ENCODE measurements at regions not wholly inside any gene's neighbourhood (a gene's known extent, or its start where the extent isn't known, plus 50 kb on each side); places are given as distances from the start of the nearest gene placed in this dataset.

GRCh38 chr4:138611017-138611416 lies 368.9 kb upstream of the SLC7A11 start:
- Histone ChIP-seq H3K4me3 (ENCODE audit: low read length) (no peak overlapping the region), H3K4me2 (ENCODE audit: low read length) (no peak overlapping the region), H3K9me2 (replicated peaks; ENCODE audit: control insufficient read depth, low read length) (no peaks in the 10 kb centered on the region), H3K36me3 (ENCODE audit: control insufficient read depth, low read length) (no peaks in the 10 kb centered on the region), H3K4me1 (ENCODE audit: control insufficient read depth, low read length) (no peaks in the 10 kb centered on the region), H3K27me3 (ENCODE audit: control insufficient read depth, low read length) (no peaks in the 10 kb centered on the region), H3K9me3 (ENCODE audit: control insufficient read depth, insufficient read depth, low read length) (no peaks in the 10 kb centered on the region), H4K20me1 (ENCODE audit: control insufficient read depth, insufficient read depth, low read depth, low read length) (no peaks in the 10 kb centered on the region), H3K27ac (ENCODE audit: low read depth, low read length) (no peak overlapping the region), H3K79me2 (ENCODE audit: control insufficient read depth, low read length) (no peaks in the 10 kb centered on the region), H3F3A (ENCODE audit: control insufficient read depth, insufficient read depth) (no peaks in the 10 kb centered on the region)
- no peak for TF ChIP-seq EZH2phosphoT487 (IDR thresholded peaks at IDR 0.05; ENCODE audit: borderline replicate concordance, low read length)
- no peak for TF ChIP-seq CTCF (IDR thresholded peaks at IDR 0.05; ENCODE audit: low read depth, low read length, poor library complexity, severe bottlenecking)

GRCh38 chr4:138609943-138610350 lies 367.8 kb upstream of the SLC7A11 start:
- Histone ChIP-seq H3K9me2 (replicated peaks; ENCODE audit: control insufficient read depth, low read length) (no peaks in the 10 kb centered on the region), H3K4me2 (ENCODE audit: low read length) (no peak overlapping the region), H3K36me3 (ENCODE audit: control insufficient read depth, low read length) (no peaks in the 10 kb centered on the region), H3K27ac (ENCODE audit: low read depth, low read length) (no peak overlapping the region), H4K20me1 (ENCODE audit: control insufficient read depth, insufficient read depth, low read depth, low read length) (no peaks in the 10 kb centered on the region), H3K4me1 (ENCODE audit: control insufficient read depth, low read length) (no peaks in the 10 kb centered on the region), H3K79me2 (ENCODE audit: control insufficient read depth, low read length) (no peaks in the 10 kb centered on the region), H3F3A (ENCODE audit: control insufficient read depth, insufficient read depth) (no peaks in the 10 kb centered on the region), H3K9me3 (ENCODE audit: control insufficient read depth, insufficient read depth, low read length) (no peaks in the 10 kb centered on the region), H3K4me3 (ENCODE audit: low read length) (no peak overlapping the region), H3K27me3 (ENCODE audit: control insufficient read depth, low read length) (no peaks in the 10 kb centered on the region)
- no peak for TF ChIP-seq CTCF (IDR thresholded peaks at IDR 0.05; ENCODE audit: low read depth, low read length, poor library complexity, severe bottlenecking)
- TF ChIP-seq EZH2phosphoT487 (IDR thresholded peaks at IDR 0.05; ENCODE audit: borderline replicate concordance, low read length) = no peak

- H3K9me2 ChIP-seq (replicated peaks; ENCODE audit: control insufficient read depth, low read length) = no peaks in the 10 kb centered on the region
- H3K9me3 ChIP-seq (ENCODE audit: control insufficient read depth, insufficient read depth, low read length) = no peaks in the 10 kb centered on the region
- H3K36me3 ChIP-seq (ENCODE audit: control insufficient read depth, low read length) = no peaks in the 10 kb centered on the region
- no peak overlapping the region for H3K4me3 ChIP-seq (ENCODE audit: low read length)
- no peak overlapping the region for H3K4me2 ChIP-seq (ENCODE audit: low read length)
- no peaks in the 10 kb centered on the region for H3K79me2 ChIP-seq (ENCODE audit: control insufficient read depth, low read length)
- H3K27me3 ChIP-seq (ENCODE audit: control insufficient read depth, low read length) = no peaks in the 10 kb centered on the region
- TF ChIP-seq CTCF (IDR thresholded peaks at IDR 0.05; ENCODE audit: low read depth, low read length, poor library complexity, severe bottlenecking) = no peak
- no peak for TF ChIP-seq EZH2phosphoT487 (IDR thresholded peaks at IDR 0.05; ENCODE audit: borderline replicate concordance, low read length)
- H3F3A ChIP-seq (ENCODE audit: control insufficient read depth, insufficient read depth) = no peaks in the 10 kb centered on the region
- no peaks in the 10 kb centered on the region for H4K20me1 ChIP-seq (ENCODE audit: control insufficient read depth, insufficient read depth, low read depth, low read length)
- no peak overlapping the region for H3K27ac ChIP-seq (ENCODE audit: low read depth, low read length)
- H3K4me1 ChIP-seq (ENCODE audit: control insufficient read depth, low read length) = no peaks in the 10 kb centered on the region
Measured at GRCh38 chr4:138604556-138604955, 362.4 kb upstream of the SLC7A11 start.

- Histone ChIP-seq H3F3A (ENCODE audit: control insufficient read depth, insufficient read depth) (no peaks in the 10 kb centered on the region), H3K79me2 (ENCODE audit: control insufficient read depth, low read length) (no peaks in the 10 kb centered on the region), H4K20me1 (ENCODE audit: control insufficient read depth, insufficient read depth, low read depth, low read length) (no peaks in the 10 kb centered on the region), H3K36me3 (ENCODE audit: control insufficient read depth, low read length) (no peaks in the 10 kb centered on the region), H3K4me2 (ENCODE audit: low read length) (no peak overlapping the region), H3K4me1 (ENCODE audit: control insufficient read depth, low read length) (no peaks in the 10 kb centered on the region), H3K27me3 (ENCODE audit: control insufficient read depth, low read length) (no peaks in the 10 kb centered on the region), H3K27ac (ENCODE audit: low read depth, low read length) (no peak overlapping the region), H3K9me3 (ENCODE audit: control insufficient read depth, insufficient read depth, low read length) (no peaks in the 10 kb centered on the region), H3K4me3 (ENCODE audit: low read length) (no peak overlapping the region), H3K9me2 (replicated peaks; ENCODE audit: control insufficient read depth, low read length) (no peaks in the 10 kb centered on the region)
- TF ChIP-seq CTCF (IDR thresholded peaks at IDR 0.05; ENCODE audit: low read depth, low read length, poor library complexity, severe bottlenecking) (no peak), EZH2phosphoT487 (IDR thresholded peaks at IDR 0.05; ENCODE audit: borderline replicate concordance, low read length) (no peak)
Measured at GRCh38 chr4:138602664-138603063, 360.5 kb upstream of the SLC7A11 start.

Measured in DOHH2 (cell line).